Left ventricle myocardium inferior (tissue), 1 donor: ENCODE measurements at regions not wholly inside any gene's neighbourhood (a gene's known extent, or its start where the extent isn't known, plus 50 kb on each side); places are given as distances from the start of the nearest gene placed in this dataset.
"Not testable (repeated sequence)": the region's sequence is repeated elsewhere in the genome, so short reads cannot be mapped to it uniquely, and the experiment has no call there.

Source experiments
- DNase-seq: peaks from one replicate; pipeline ENCODE4 v3.0.0-alpha.2; 2020
- H3K27ac ChIP-seq: fragments of 200-600 bp; replicated peaks from 2 replicates; pipeline ENCODE4 v1.8.0; 2021
- H3K27me3 ChIP-seq: fragments of 200-600 bp; 2 replicates; pipeline ENCODE4 v1.8.0; 2021; ENCODE audit warnings: low read depth
- H3K36me3 ChIP-seq: fragments of 200-600 bp; 2 replicates; pipeline ENCODE4 v1.8.0; 2021
- H3K4me1 ChIP-seq: fragments of 200-600 bp; 2 replicates; pipeline ENCODE4 v1.8.0; 2021
- H3K4me3 ChIP-seq: fragments of 200-600 bp; 2 replicates; pipeline ENCODE4 v1.8.0; 2021; ENCODE audit warnings: mild to moderate bottlenecking, moderate library complexity
- H3K9me3 ChIP-seq: fragments of 200-600 bp; replicated peaks from 2 replicates; pipeline ENCODE4 v1.8.0; 2021
- CTCF ChIP-seq: fragments of 200-600 bp; IDR thresholded peaks from 2 replicates; pipeline ENCODE4 v1.8.0; 2021; ENCODE audit warnings: antibody characterized with exemption, mild to moderate bottlenecking, borderline replicate concordance
- intact Hi-C: fragments of 100-400 bp; cut with micrococcal nuclease; formaldehyde crosslinking; loops from one replicate; pipeline ENCODE4 v1.11.0; 2022
- donor health status: DM: no; HTN: yes; CAD: no; lungs with severe emphysema.

- no peak for TF ChIP-seq CTCF
- Histone ChIP-seq H3K4me3 (no peak overlapping the region), H3K27ac (no peak overlapping the region), H3K4me1 (no peaks in the 10 kb centered on the region), H3K36me3 (no peaks in the 10 kb centered on the region), H3K9me3 (no peaks in the 10 kb centered on the region), H3K27me3 (no peaks in the 10 kb centered on the region)
- no peak for DNase-seq
- intact Hi-C loops = no loop called here
These were observed 487.5 kb upstream of the GRIN3A start for GRCh38 chr9:102225841-102226441.

- H3K27me3 ChIP-seq = not testable (repeated sequence)
These were observed 485.1 kb upstream of the GRIN3A start for GRCh38 chr9:102223320-102224136.

GRCh38 chr9:102209176-102209575 is 470.7 kb upstream of the GRIN3A start:
- Histone ChIP-seq H3K36me3 (no peaks in the 10 kb centered on the region), H3K4me1 (no peaks in the 10 kb centered on the region), H3K4me3 (no peak overlapping the region), H3K27me3 (no peaks in the 10 kb centered on the region), H3K9me3 (no peaks in the 10 kb centered on the region), H3K27ac (no peak overlapping the region)
- intact Hi-C loops = no loop called here
- no peak for TF ChIP-seq CTCF
- DNase-seq = no peak

More at GRCh38 chr9:102223320-102224136, 485.1 kb upstream of the GRIN3A start:
- H3K4me1 ChIP-seq, intact Hi-C loops, H3K9me3 ChIP-seq, H3K27ac ChIP-seq, DNase-seq, H3K4me3 ChIP-seq, H3K36me3 ChIP-seq: not testable (repeated sequence)

- Histone ChIP-seq H3K4me1 (no peaks in the 10 kb centered on the region), H3K36me3 (no peaks in the 10 kb centered on the region), H3K27me3 (no peaks in the 10 kb centered on the region), H3K9me3 (no peaks in the 10 kb centered on the region), H3K27ac (no peak overlapping the region), H3K4me3 (no peak overlapping the region)
- no peak for TF ChIP-seq CTCF
- intact Hi-C loops = no loop called here
- no peak for DNase-seq
These were observed 468.0 kb upstream of the GRIN3A start for GRCh38 chr9:102206432-102206831.

GRCh38 chr9:102205251-102205650 is 466.8 kb upstream of the GRIN3A start:
- intact Hi-C loops = no loop called here
- H3K4me1 ChIP-seq = no peaks in the 10 kb centered on the region
- no peak for TF ChIP-seq CTCF
- H3K9me3 ChIP-seq = no peaks in the 10 kb centered on the region
- H3K27ac ChIP-seq = no peak overlapping the region
- no peak overlapping the region for H3K4me3 ChIP-seq
- no peak for DNase-seq
- no peaks in the 10 kb centered on the region for H3K27me3 ChIP-seq
- no peaks in the 10 kb centered on the region for H3K36me3 ChIP-seq

- intact Hi-C loops = no loop called here
- no peak for DNase-seq
- no peak overlapping the region for H3K4me3 ChIP-seq
- H3K27me3 ChIP-seq = no peaks in the 10 kb centered on the region
- no peaks in the 10 kb centered on the region for H3K36me3 ChIP-seq
- H3K4me1 ChIP-seq = no peaks in the 10 kb centered on the region
- H3K27ac ChIP-seq = no peak overlapping the region
- H3K9me3 ChIP-seq = no peaks in the 10 kb centered on the region
- TF ChIP-seq CTCF = no peak
These were observed 463.7 kb upstream of the GRIN3A start for GRCh38 chr9:102202126-102202525.
